ENCODE measurements at regions not wholly inside any gene's neighbourhood (a gene's known extent, or its start where the extent isn't known, plus 50 kb on each side); places are given as distances from the start of the nearest gene placed in this dataset.

GRCh38 chr1:81340239-81340638, 460.5 kb upstream of the ADGRL2 start:
- TF ChIP-seq CTCF (IDR thresholded peaks at IDR 0.05; ENCODE audit: insufficient read depth, low read length), result no peak
- no peak for TF ChIP-seq POLR2AphosphoS5 (IDR thresholded peaks at IDR 0.05; ENCODE audit: low read depth)
- TF ChIP-seq GABPA (IDR thresholded peaks at IDR 0.05; ENCODE audit: low read depth), result no peak
